ENCODE measurements at regions not wholly inside any gene's neighbourhood (a gene's known extent, or its start where the extent isn't known, plus 50 kb on each side); places are given as distances from the start of the nearest gene placed in this dataset.

GRCh38 chr2:239778042-239778851 lies 246.9 kb downstream of the NDUFA10 start:
- no peak for TF ChIP-seq ATF3 (IDR thresholded peaks at IDR 0.05)
- no peak for TF ChIP-seq ATF3 (CRISPR knock-in tag; conservative IDR thresholded peaks at IDR 0.05)
- TF ChIP-seq ZSCAN29 (IDR thresholded peaks at IDR 0.05) = no peak
- TF ChIP-seq JUND (IDR thresholded peaks at IDR 0.05; ENCODE audit: borderline replicate concordance, low read depth, low read length) = no peak
- TF ChIP-seq JUND (tag; IDR thresholded peaks at IDR 0.05; ENCODE audit: borderline replicate concordance, low read depth, low read length) = no peak
- TF ChIP-seq STAG1 (CRISPR knock-in tag; IDR thresholded peaks at IDR 0.05; ENCODE audit: borderline replicate concordance) = no peak
- TF ChIP-seq ZNF644 (tag; IDR thresholded peaks at IDR 0.05; ENCODE audit: low read depth) = no peak
- no peak for TF ChIP-seq POLR2G (IDR thresholded peaks at IDR 0.05; ENCODE audit: low read depth, low read length)
- no peak for TF ChIP-seq HNRNPH1 (optimal IDR thresholded peaks at IDR 0.05; ENCODE audit: low read depth, low read length)
- no peak for TF ChIP-seq ZNF318 (IDR thresholded peaks at IDR 0.05; ENCODE audit: borderline replicate concordance in 1 of 2, low read depth in 1 of 2)
- TF ChIP-seq NBN (IDR thresholded peaks at IDR 0.05; ENCODE audit: low read depth) = no peak
